ENCODE measurements at regions not wholly inside any gene's neighbourhood (a gene's known extent, or its start where the extent isn't known, plus 50 kb on each side); places are given as distances from the start of the nearest gene placed in this dataset.

- Histone ChIP-seq H3K79me2 (ENCODE audit: control insufficient read depth, insufficient read depth, low read length) (no peaks in the 10 kb centered on the region), H3K27ac (ENCODE audit: control insufficient read depth, insufficient read depth, low read length) (no peak overlapping the region), H3K9me1 (ENCODE audit: control insufficient read depth, extremely low read depth, insufficient read depth, low read length) (no peaks in the 10 kb centered on the region), H4K20me1 (ENCODE audit: control insufficient read depth, extremely low read depth, insufficient read depth, low read length) (no peaks in the 10 kb centered on the region), H3K27me3 (ENCODE audit: control insufficient read depth, extremely low read depth, insufficient read depth, low read length) (no peaks in the 10 kb centered on the region), H3K36me3 (ENCODE audit: control insufficient read depth in 2 of 2, extremely low read depth in 1 of 2, insufficient read depth in 2 of 2, low read length in 2 of 2) (no peaks in the 10 kb centered on the region), H3K9ac (ENCODE audit: control insufficient read depth, extremely low read depth, insufficient read depth, low read length) (no peak overlapping the region), H3K4me2 (ENCODE audit: control insufficient read depth, extremely low read depth, insufficient read depth, low read depth, low read length) (no peak overlapping the region), H3K4me3 (ENCODE audit: control insufficient read depth in 2 of 3, extremely low read depth in 1 of 3, insufficient read depth in 2 of 3, low read depth in 1 of 3, low read length in 3 of 3) (no peak overlapping the region), H2AFZ (ENCODE audit: control insufficient read depth, low read length) (no peak overlapping the region), H3K9me3 (ENCODE audit: control insufficient read depth, low read depth, low read length) (no peaks in the 10 kb centered on the region), H3K4me1 (ENCODE audit: control insufficient read depth, extremely low read depth, insufficient read depth, low read length) (no peaks in the 10 kb centered on the region)
- dilution Hi-C loops (cut with MboI; ENCODE audit: extremely low pct_ligation_motif_present, low sequenced_read_pairs) = no loop called here
- no peak for FAIRE-seq
- no peak for DNase-seq (ENCODE audit: low read depth, low spot score)
- no peak for TF ChIP-seq EZH2 (IDR thresholded peaks at IDR 0.05; ENCODE audit: low read length)
- TF ChIP-seq CTCF (optimal IDR thresholded peaks at IDR 0.05 in 1 of 3, IDR thresholded peaks at IDR 0.05 in 1 of 3, conservative IDR thresholded peaks at IDR 0.05 in 1 of 3; ENCODE audit: extremely low read depth in 1 of 3, insufficient read depth in 2 of 3, low read length in 3 of 3) = no peak
These were observed 178.2 kb downstream of the RMST start for GRCh38 chr12:97640826-97641225.

- no peak for FAIRE-seq
- H3K4me1 ChIP-seq (ENCODE audit: control insufficient read depth, extremely low read depth, insufficient read depth, low read length) = no peaks in the 10 kb centered on the region
- H3K79me2 ChIP-seq (ENCODE audit: control insufficient read depth, insufficient read depth, low read length) = no peaks in the 10 kb centered on the region
These were observed 180.3 kb downstream of the RMST start for GRCh38 chr12:97642911-97643310.

More at GRCh38 chr12:97642911-97643310, 180.3 kb downstream of the RMST start:
- TF ChIP-seq CTCF (optimal IDR thresholded peaks at IDR 0.05 in 1 of 3, IDR thresholded peaks at IDR 0.05 in 1 of 3, conservative IDR thresholded peaks at IDR 0.05 in 1 of 3; ENCODE audit: extremely low read depth in 1 of 3, insufficient read depth in 2 of 3, low read length in 3 of 3) (no peak), EZH2 (IDR thresholded peaks at IDR 0.05; ENCODE audit: low read length) (no peak)
- no peaks in the 10 kb centered on the region for H3K9me3 ChIP-seq (ENCODE audit: control insufficient read depth, low read depth, low read length)
- DNase-seq (ENCODE audit: low read depth, low spot score) = no peak
- H3K9me1 ChIP-seq (ENCODE audit: control insufficient read depth, extremely low read depth, insufficient read depth, low read length) = no peaks in the 10 kb centered on the region
- H3K4me2 ChIP-seq (ENCODE audit: control insufficient read depth, extremely low read depth, insufficient read depth, low read depth, low read length) = no peak overlapping the region
- dilution Hi-C loops (cut with MboI; ENCODE audit: extremely low pct_ligation_motif_present, low sequenced_read_pairs) = no loop called here
- H3K36me3 ChIP-seq (ENCODE audit: control insufficient read depth in 2 of 2, extremely low read depth in 1 of 2, insufficient read depth in 2 of 2, low read length in 2 of 2) = no peaks in the 10 kb centered on the region
- no peak overlapping the region for H3K27ac ChIP-seq (ENCODE audit: control insufficient read depth, insufficient read depth, low read length)
- no peak overlapping the region for H2AFZ ChIP-seq (ENCODE audit: control insufficient read depth, low read length)
- H3K27me3 ChIP-seq (ENCODE audit: control insufficient read depth, extremely low read depth, insufficient read depth, low read length) = no peaks in the 10 kb centered on the region
- no peaks in the 10 kb centered on the region for H4K20me1 ChIP-seq (ENCODE audit: control insufficient read depth, extremely low read depth, insufficient read depth, low read length)
- H3K4me3 ChIP-seq (ENCODE audit: control insufficient read depth in 2 of 3, extremely low read depth in 1 of 3, insufficient read depth in 2 of 3, low read depth in 1 of 3, low read length in 3 of 3) = no peak overlapping the region
- no peak overlapping the region for H3K9ac ChIP-seq (ENCODE audit: control insufficient read depth, extremely low read depth, insufficient read depth, low read length)

Data from keratinocyte (primary cell).